Skeletal muscle tissue (tissue), 3 donors: ENCODE measurements at regions not wholly inside any gene's neighbourhood (a gene's known extent, or its start where the extent isn't known, plus 50 kb on each side); places are given as distances from the start of the nearest gene placed in this dataset.

Experiments
- H3K27ac ChIP-seq: one replicate; pipeline ENCODE4 v1.7.0; 2013; ENCODE audit warnings: mild to moderate bottlenecking, low read depth, low read length, inconsistent platforms
- H3K27me3 ChIP-seq, 3 donors: one replicate each; pipeline ENCODE4 v1.7.0; 2013; ENCODE audit warnings: low read length in 3 of 3; ENCODE audit not compliant: control insufficient read depth in 3 of 3, insufficient read depth in 3 of 3
- H3K36me3 ChIP-seq, 3 donors: one replicate each; pipeline ENCODE4 v1.7.0; 2013; ENCODE audit warnings: low read length in 3 of 3; ENCODE audit not compliant: control insufficient read depth in 3 of 3, insufficient read depth in 3 of 3
- H3K4me1 ChIP-seq, 3 donors: one replicate each; pipeline ENCODE4 v1.7.0; 2013; ENCODE audit warnings: low read length in 3 of 3, mild to moderate bottlenecking in 3 of 3; ENCODE audit not compliant: control insufficient read depth in 3 of 3, insufficient read depth in 3 of 3
- H3K4me3 ChIP-seq, 3 donors: one replicate each; pipeline ENCODE4 v1.7.0; 2013; ENCODE audit warnings: low read length in 3 of 3
- H3K9ac ChIP-seq, 3 donors: one replicate each; pipeline ENCODE4 v1.7.0; 2013; ENCODE audit warnings: low read length in 3 of 3, mild to moderate bottlenecking in 3 of 3, moderate library complexity in 2 of 3, low read depth in 1 of 3
- H3K9me3 ChIP-seq, 3 donors: one replicate each; pipeline ENCODE4 v1.7.0; 2013; ENCODE audit warnings: low read length in 3 of 3; ENCODE audit not compliant: control insufficient read depth in 3 of 3
- donor health status: Osteomylitis.

DNA sequence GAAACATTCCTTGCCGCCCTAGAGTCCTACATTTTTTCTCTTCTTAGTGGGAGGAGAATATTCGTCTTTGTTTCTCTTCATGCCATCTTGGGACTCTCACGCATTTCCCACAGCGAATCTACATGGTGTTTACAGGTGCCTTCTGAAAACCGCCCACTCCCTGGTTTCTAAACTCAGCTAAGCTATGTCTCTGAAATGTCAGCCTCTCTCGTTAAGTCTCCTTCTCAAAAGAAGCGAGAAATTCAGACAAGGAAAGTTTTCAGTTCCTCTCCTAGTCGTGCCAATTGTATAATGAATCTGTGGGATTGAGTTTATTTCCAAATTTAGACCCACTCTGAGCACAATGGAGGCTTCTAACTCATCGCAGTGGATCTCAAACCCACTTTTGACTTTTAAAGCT lies 186.8 kb upstream of the NFIB start:
- Histone ChIP-seq H3K4me1 (no peaks in the 10 kb centered on the region), H3K36me3 (no peaks in the 10 kb centered on the region), H3K4me3 (no peak overlapping the region), H3K9ac (no peak overlapping the region), H3K27ac (no peak overlapping the region), H3K27me3 (no peaks in the 10 kb centered on the region), H3K9me3 (no peaks in the 10 kb centered on the region)

DNA sequence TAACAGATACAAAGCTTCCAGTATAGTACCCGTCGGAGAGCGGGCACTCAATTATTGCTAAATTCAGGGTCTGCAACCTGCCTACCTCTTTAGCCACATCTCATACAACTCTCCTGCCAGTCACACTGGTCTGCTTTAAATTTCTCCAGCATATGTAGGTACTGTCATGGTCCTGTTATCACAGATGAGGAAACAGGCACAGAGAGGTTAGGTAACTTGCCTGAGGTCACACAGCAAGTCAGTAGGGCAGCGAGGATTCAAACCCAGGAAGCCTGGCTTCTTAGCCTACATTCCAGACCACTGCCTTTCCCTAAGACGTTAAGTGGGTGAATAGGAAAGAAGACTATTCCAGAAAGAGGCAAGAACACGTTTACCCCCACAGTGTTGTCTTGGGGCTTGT lies 186.0 kb upstream of the NFIB start:
- no peak overlapping the region for H3K9ac ChIP-seq
- H3K27ac ChIP-seq = no peak overlapping the region
- no peak overlapping the region for H3K4me3 ChIP-seq
- no peaks in the 10 kb centered on the region for H3K36me3 ChIP-seq
- H3K4me1 ChIP-seq = no peaks in the 10 kb centered on the region
- no peaks in the 10 kb centered on the region for H3K9me3 ChIP-seq
- no peaks in the 10 kb centered on the region for H3K27me3 ChIP-seq

DNA sequence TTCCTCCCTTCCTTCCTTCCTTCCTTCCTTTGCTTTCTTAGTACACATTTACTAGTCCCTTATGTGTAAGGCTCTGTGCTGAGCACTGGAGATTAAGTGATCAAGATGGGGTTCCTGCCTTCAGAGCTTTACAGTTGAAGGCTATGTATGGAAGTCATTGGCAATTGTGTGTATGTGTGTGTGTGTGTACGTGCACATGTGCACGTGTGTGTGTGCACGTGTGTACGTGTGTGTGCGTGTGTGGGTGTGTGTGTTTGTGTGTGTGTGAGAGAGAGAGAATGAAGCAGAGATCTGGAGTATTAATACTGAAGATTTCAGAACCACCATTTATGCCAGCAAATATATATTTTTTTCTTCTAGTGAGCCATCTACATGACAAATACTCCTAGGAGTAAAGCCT lies 184.9 kb upstream of the NFIB start:
- no peaks in the 10 kb centered on the region for H3K36me3 ChIP-seq
- no peaks in the 10 kb centered on the region for H3K9me3 ChIP-seq
- H3K4me3 ChIP-seq = no peak overlapping the region
- no peak overlapping the region for H3K9ac ChIP-seq
- H3K27me3 ChIP-seq = no peaks in the 10 kb centered on the region
- no peaks in the 10 kb centered on the region for H3K4me1 ChIP-seq
- H3K27ac ChIP-seq = no peak overlapping the region

DNA sequence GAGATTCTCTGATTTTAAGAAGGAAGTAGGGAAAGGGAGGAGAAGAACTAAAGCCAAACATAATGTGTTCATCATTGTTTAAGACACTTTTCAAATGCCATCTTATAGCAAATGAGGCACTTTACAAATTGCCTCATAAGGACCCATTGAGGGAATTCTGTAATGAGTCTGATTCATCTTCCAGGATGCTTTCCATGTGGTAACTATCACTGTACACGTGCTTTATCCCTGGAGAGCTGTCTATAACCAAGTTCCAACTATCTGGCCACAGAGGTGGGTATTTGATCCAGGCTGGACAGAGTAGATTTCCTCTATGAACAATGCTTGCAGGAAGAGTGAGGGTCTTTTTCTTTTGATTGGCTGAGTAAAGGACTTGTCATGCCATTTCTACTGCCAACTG lies 183.5 kb upstream of the NFIB start:
- no peak overlapping the region for H3K4me3 ChIP-seq
- H3K4me1 ChIP-seq = no peaks in the 10 kb centered on the region
- no peak overlapping the region for H3K9ac ChIP-seq
- no peaks in the 10 kb centered on the region for H3K27me3 ChIP-seq
- H3K9me3 ChIP-seq = no peaks in the 10 kb centered on the region
- no peak overlapping the region for H3K27ac ChIP-seq
- no peaks in the 10 kb centered on the region for H3K36me3 ChIP-seq

DNA sequence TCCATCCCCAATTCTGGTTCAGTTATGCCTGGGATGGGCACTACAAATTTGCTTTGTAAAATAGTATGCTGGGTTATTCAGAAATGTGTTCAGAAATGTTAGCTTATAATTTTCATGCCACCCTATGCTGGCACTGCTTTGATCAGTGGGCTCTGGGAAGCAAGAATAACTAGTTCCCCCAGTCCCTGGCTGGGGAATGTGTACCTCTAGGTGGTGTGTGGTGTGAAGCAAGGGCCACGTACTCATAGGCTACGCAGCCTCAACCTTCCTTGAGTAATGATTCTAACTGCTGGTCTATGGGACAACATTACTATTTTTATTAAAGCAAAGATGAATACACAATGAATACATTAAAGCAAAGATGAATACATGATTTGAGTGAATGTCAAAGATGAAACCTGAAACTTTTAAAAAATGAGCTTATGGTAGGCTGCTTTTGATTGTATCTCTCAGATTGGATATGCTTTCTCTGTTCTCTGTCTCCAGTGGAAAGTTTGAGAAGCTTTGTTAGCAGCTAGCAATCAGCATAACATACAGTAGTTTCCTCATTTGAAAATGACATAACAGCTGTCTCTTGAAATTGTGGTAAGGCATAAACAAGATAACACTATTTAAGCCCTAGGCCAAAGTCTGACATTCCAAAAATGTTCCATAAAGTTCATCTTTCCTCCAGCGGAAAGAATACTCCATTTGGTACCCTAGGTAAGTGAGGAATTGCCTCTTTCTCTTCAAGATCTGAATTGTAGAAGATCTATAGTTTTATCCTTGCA lies 174.7 kb upstream of the NFIB start:
- H3K27me3 ChIP-seq = no peaks in the 10 kb centered on the region
- H3K4me1 ChIP-seq = no peaks in the 10 kb centered on the region
- H3K36me3 ChIP-seq = no peaks in the 10 kb centered on the region
- H3K9ac ChIP-seq = no peak overlapping the region
- H3K9me3 ChIP-seq = no peaks in the 10 kb centered on the region
- H3K27ac ChIP-seq = no peak overlapping the region
- no peak overlapping the region for H3K4me3 ChIP-seq

DNA sequence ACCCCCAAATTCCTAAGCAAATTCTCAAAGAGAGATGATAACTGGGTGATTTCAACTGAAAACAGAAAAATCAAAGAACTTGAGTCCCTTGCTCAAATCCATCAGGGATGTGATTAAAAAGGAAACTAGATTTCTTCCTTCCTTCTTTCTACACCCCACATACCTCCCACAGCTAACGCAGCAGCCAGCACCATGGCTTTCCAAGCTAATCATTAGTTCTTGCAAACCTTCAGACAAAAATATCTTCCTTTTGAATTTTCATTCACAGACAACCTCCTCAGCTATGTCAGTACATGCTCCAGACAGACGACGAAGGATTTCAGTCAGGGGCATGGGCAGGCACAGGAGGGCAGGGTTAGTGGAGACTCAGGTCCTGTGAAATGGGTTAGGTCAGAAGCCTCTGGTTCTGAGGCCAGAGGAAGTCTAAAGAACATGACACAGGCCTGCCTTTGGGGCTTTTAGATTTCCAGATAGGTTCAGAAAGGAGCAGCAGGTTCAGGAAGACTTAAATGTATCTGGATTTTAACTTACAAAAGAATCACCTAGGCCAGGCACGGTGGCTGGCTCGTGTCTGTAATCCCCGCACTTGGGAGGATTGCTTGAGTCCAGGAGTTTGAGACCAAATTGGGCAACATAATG lies 173.7 kb upstream of the NFIB start:
- H3K27ac ChIP-seq = no peak overlapping the region
- no peaks in the 10 kb centered on the region for H3K9me3 ChIP-seq
- no peaks in the 10 kb centered on the region for H3K36me3 ChIP-seq
- H3K27me3 ChIP-seq = no peaks in the 10 kb centered on the region
- no peak overlapping the region for H3K4me3 ChIP-seq
- no peaks in the 10 kb centered on the region for H3K4me1 ChIP-seq
- H3K9ac ChIP-seq = no peak overlapping the region

DNA sequence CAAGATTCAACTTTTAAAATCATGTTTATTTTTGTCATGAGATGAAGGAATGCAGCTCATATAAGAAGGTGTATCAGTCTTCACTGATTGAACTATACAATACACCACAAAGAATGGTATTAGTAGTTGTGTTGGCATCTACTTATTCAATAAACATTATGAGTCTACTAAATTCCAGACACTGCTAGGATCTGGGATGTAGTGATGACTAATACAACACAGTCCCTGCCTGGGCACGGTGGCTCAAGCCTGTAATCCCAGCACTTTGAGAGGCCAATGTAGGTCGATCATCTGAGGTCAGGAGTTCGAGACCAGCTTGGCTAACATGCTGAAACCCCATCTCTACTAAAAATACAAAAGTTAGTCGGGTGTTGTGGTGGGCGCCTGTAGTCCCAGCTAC lies 171.4 kb upstream of the NFIB start:
- Histone ChIP-seq H3K36me3 (no peaks in the 10 kb centered on the region), H3K27ac (no peak overlapping the region), H3K4me3 (no peak overlapping the region), H3K4me1 (no peaks in the 10 kb centered on the region), H3K9ac (no peak overlapping the region), H3K9me3 (no peaks in the 10 kb centered on the region), H3K27me3 (no peaks in the 10 kb centered on the region)

DNA sequence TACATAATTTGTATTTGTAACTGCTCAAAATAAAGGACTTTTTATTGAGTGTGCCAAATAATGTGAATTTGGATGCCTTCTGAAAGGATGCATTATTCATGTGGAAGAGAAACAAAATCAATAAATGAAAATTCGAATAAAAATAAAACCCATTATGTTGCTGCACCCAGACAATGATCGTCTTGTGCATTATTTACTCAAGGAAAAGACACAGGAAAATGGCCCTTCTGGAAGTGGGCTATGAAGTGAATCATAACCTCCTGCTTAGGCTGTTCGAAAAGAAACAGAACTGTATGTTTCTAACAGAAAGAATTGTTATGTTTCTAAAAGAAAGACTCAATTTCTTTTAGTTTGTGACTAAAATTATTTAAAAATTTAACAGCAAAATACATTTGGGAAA lies 168.9 kb upstream of the NFIB start:
- Histone ChIP-seq H3K36me3 (no peaks in the 10 kb centered on the region), H3K4me3 (no peak overlapping the region), H3K27ac (no peak overlapping the region), H3K27me3 (no peaks in the 10 kb centered on the region), H3K4me1 (no peaks in the 10 kb centered on the region), H3K9me3 (no peaks in the 10 kb centered on the region), H3K9ac (no peak overlapping the region)

DNA sequence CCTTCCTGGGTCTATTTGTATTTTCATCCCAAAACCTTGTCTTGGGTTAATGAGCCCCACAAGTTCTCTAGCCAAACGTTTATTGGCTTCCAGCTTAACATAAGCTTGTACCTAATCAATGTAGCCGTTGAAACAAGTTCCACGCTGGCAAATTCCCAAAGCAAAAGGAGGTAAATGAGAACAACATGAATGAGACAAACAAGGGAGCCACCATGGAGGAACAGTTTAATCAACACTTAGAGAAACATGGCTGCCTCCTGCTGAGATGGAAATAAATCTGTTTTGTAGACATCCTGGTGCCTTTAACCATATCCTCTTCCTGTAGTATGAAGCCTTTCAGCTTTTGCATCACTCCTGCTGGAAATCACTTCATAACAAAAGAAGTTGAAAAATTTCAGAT lies 166.6 kb upstream of the NFIB start:
- H3K4me3 ChIP-seq = no peak overlapping the region
- H3K9me3 ChIP-seq = no peaks in the 10 kb centered on the region
- H3K27me3 ChIP-seq = no peaks in the 10 kb centered on the region
- no peak overlapping the region for H3K27ac ChIP-seq
- no peak overlapping the region for H3K9ac ChIP-seq
- no peaks in the 10 kb centered on the region for H3K36me3 ChIP-seq
- no peaks in the 10 kb centered on the region for H3K4me1 ChIP-seq

DNA sequence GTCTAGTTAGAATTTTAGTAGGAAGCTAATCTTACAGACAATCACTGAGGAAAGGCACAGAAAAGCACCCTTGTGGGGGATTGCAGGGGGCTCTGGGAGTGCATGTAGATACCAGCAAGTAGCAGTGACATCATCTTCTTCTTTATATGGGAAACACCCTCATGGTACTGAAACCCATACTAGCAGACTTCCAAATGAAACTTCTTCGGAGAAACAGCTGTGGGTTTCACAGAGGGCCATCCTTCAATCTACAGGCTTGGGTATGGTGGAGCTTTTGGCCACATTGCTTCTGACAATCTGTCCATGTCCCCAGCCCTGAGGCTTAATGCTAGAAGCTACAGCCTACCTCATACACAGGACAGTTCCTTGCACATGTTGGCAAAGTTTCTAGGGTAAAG lies 165.2 kb upstream of the NFIB start:
- no peak overlapping the region for H3K27ac ChIP-seq
- no peaks in the 10 kb centered on the region for H3K27me3 ChIP-seq
- no peak overlapping the region for H3K4me3 ChIP-seq
- H3K9ac ChIP-seq = no peak overlapping the region
- no peaks in the 10 kb centered on the region for H3K4me1 ChIP-seq
- H3K9me3 ChIP-seq = no peaks in the 10 kb centered on the region
- H3K36me3 ChIP-seq = no peaks in the 10 kb centered on the region
